NCI-H226 (cell line): ENCODE measurements at regions not wholly inside any gene's neighbourhood (a gene's known extent, or its start where the extent isn't known, plus 50 kb on each side); places are given as distances from the start of the nearest gene placed in this dataset.

Experiments used
- DNase-seq: peaks from one replicate; pipeline ENCODE4 v3.0.0-alpha.2; 2015

DNA sequence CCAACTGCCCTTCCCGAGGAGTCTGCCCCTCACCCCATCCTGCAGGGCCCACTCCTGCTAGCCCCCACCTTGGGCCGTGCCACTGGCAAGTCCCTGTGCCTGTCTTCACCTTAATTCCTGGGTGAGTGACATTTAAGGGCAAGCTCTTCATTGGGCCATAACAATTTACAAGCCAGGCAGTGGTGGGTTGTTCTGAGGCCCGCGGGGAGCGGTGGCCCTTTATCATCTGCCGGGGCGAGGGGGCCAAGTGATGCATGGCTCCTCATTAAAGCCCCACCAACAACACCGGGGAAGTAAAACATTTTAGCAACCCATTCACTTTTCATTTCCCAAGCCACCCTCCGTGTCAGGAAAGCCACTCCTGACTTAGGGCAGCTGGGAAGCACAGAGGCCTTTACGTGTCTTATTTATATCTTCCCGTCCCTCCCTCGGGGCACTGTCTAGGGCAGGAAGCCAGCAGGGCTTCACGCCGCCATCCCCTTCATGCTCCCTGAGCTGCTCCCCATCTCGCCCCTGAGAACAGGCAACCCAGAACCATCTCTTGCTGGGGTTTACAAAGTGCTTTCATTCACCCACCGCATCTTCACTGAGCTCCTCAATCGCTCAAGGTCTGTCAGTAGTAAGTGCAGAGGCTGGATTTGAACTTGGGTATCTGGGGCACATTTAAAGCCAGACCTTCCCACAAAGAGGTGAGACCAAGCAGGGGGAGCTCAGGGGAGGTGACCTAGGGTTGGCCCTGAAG, 55.5 kb upstream of the CCDC167 start:
- no peak for DNase-seq

DNA sequence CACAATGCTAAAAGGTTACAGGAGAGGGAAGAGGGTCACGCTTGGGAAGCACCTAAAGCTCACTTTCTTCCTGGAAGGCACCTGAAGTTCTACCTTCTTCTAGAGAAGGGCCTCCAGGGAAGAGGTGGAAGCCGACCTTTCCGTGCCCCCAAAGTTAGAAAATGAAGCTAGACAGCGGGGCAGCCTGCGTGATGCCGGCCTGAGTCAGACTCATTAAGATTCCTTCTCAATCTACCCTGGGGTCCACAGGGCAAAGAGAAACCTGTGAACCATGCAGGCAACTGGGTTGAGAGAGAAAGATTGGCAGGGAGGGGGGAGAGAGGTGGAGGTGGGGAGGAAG, 54.8 kb upstream of the CCDC167 start:
- peak; percentile 63 for DNase-seq

DNA sequence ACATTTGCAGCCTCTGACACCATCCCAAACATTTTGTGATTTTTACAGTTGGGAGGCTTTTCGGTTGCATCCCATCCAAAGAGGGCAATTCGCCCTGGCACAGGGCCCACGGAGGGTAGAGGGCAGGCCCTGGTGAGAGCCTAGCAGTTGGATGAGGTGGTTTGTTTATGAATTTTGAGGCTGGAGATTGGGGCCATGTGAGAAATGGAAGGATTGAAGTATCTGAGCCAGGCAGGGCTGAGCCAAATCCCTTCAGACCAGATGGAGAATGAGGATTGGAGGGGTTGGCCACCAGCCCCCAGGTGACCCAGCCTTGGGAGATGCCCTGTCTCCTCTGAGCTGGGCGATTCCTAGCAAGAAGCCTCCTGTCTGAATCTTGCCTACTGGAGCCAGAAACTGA, 52.6 kb upstream of the CCDC167 start:
- DNase-seq = no peak

GRCh38 chr6:37551867-37552266, 52.2 kb upstream of the CCDC167 start:
- DNase-seq = no peak

- no peak for DNase-seq
Measured at GRCh38 chr6:37551446-37551845, 51.8 kb upstream of the CCDC167 start.

- no peak for DNase-seq
Measured at GRCh38 chr6:37551002-37551401, 51.3 kb upstream of the CCDC167 start.

DNA sequence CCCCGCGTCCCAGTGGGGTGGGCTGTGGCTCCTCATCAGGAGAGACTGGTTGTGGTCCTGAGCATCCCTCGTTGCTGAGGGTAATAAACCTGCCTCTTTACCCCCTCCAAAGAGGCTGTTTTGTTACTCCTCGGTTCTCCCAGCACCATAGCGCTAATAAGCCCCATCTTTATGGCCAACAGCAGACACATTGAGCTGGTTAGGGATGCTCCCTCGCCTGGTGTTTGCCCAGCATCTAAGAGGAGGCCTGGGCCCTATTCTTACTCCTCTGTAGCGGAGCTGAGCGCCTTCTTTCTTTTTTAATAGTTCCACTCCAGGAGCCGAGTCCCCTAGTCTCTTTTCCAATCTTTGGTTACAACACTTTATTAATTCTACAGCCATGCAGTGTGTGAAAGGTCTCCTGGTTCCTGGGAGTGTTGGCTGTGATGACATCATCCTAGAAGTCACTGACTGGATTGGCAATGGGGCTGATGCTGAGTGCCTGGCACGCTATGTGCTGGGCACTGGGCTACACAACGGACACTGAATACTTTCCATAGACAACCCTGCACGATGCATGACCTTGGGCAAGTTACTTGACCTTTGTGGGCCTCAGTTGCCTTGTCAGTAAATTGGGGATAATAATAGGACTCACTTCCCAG, 50.6 kb upstream of the CCDC167 start:
- no peak for DNase-seq

- no peak for DNase-seq
Measured at GRCh38 chr6:37549558-37549957, 49.9 kb upstream of the CCDC167 start.
